Mesenchymal stem cell (in vitro differentiated cells and primary cell): ENCODE measurements at regions not wholly inside any gene's neighbourhood (a gene's known extent, or its start where the extent isn't known, plus 50 kb on each side); places are given as distances from the start of the nearest gene placed in this dataset.

Experiments
- DNase-seq: peaks from one replicate; pipeline ENCODE4 v3.0.0-alpha.2; 2013
- H2AFZ ChIP-seq: one replicate; pipeline ENCODE4 v1.6.1; 2013; ENCODE audit warnings: low read depth, mild to moderate bottlenecking, control low read depth, inconsistent platforms, low read length, moderate library complexity
- H2AK5ac ChIP-seq: 2 replicates; pipeline ENCODE4 v1.6.1; 2013; ENCODE audit warnings: low read length, moderate library complexity, mild to moderate bottlenecking, inconsistent platforms; ENCODE audit not compliant: severe bottlenecking
- H2BK120ac ChIP-seq: one replicate; pipeline ENCODE4 v1.6.1; 2013; ENCODE audit warnings: low read depth, mild to moderate bottlenecking, inconsistent platforms, low read length, moderate library complexity
- H2BK12ac ChIP-seq, 2 experiments: one replicate each; pipeline ENCODE4 v1.6.1; 2013; ENCODE audit warnings: inconsistent platforms in 2 of 2, low read length in 2 of 2, mild to moderate bottlenecking in 2 of 2, moderate library complexity in 2 of 2, control low read depth in 1 of 2
- H2BK15ac ChIP-seq: one replicate; pipeline ENCODE4 v1.6.1; 2013; ENCODE audit warnings: mild to moderate bottlenecking, low read depth, inconsistent platforms; ENCODE audit not compliant: poor library complexity, severe bottlenecking
- H2BK5ac ChIP-seq: 2 replicates; pipeline ENCODE4 v1.6.1; 2013; ENCODE audit warnings: low read depth, mild to moderate bottlenecking, low read length, control low read depth, inconsistent platforms; ENCODE audit not compliant: poor library complexity, severe bottlenecking
- H3K14ac ChIP-seq, 2 experiments: one replicate each; pipeline ENCODE4 v1.6.1; 2013; ENCODE audit warnings: inconsistent platforms in 2 of 2, low read length in 2 of 2, control low read depth in 1 of 2, mild to moderate bottlenecking in 1 of 2, moderate library complexity in 1 of 2
- H3K18ac ChIP-seq, 2 experiments: one replicate each; pipeline ENCODE4 v1.6.1; 2013; ENCODE audit warnings: inconsistent platforms in 2 of 2, low read length in 2 of 2, control low read depth in 1 of 2, low read depth in 1 of 2, mild to moderate bottlenecking in 1 of 2
- H3K23ac ChIP-seq, 2 experiments: one replicate each; pipeline ENCODE4 v1.6.1; 2013; ENCODE audit warnings: inconsistent platforms in 2 of 2, low read length in 2 of 2, mild to moderate bottlenecking in 2 of 2, moderate library complexity in 2 of 2, control low read depth in 1 of 2
- H3K27ac ChIP-seq: 2 replicates; pipeline ENCODE4 v1.5.1; 2013; ENCODE audit warnings: mild to moderate bottlenecking, moderate library complexity, low read length, control low read depth, inconsistent platforms; ENCODE audit not compliant: poor library complexity, severe bottlenecking
- H3K27me3 ChIP-seq, 2 experiments: 2 replicates each; pipeline versions ENCODE4 v1.6.1 to v1.7.0; 2013; ENCODE audit warnings: low read length in 2 of 2, mild to moderate bottlenecking in 2 of 2, moderate library complexity in 2 of 2, control low read depth in 1 of 2, inconsistent platforms in 1 of 2; ENCODE audit not compliant: control insufficient read depth in 1 of 2, insufficient read depth in 1 of 2
- H3K36me3 ChIP-seq, 2 experiments: 2 replicates each; pipeline versions ENCODE4 v1.6.1 to v1.7.0; 2013; ENCODE audit warnings: low read length in 2 of 2, control low read depth in 1 of 2, inconsistent platforms in 1 of 2, low read depth in 1 of 2, mild to moderate bottlenecking in 1 of 2; ENCODE audit not compliant: insufficient read depth in 2 of 2, control insufficient read depth in 1 of 2
- H3K4ac ChIP-seq, 2 experiments: one replicate each; pipeline ENCODE4 v1.6.1; 2013; ENCODE audit warnings: inconsistent platforms in 2 of 2, low read length in 2 of 2, mild to moderate bottlenecking in 2 of 2, moderate library complexity in 2 of 2, control low read depth in 1 of 2, low read depth in 1 of 2
- H3K4me1 ChIP-seq: 2 replicates; pipeline ENCODE4 v1.6.1; 2013; ENCODE audit warnings: low read depth, low read length, control low read depth; ENCODE audit not compliant: control insufficient read depth, insufficient read depth
- H3K4me2 ChIP-seq: 2 replicates; pipeline ENCODE4 v1.6.1; 2013; ENCODE audit warnings: low read length, mild to moderate bottlenecking, inconsistent platforms; ENCODE audit not compliant: poor library complexity, severe bottlenecking
- H3K4me3 ChIP-seq, 2 experiments: 2 replicates each; pipeline versions ENCODE4 v1.5.1 to v1.7.0; 2013; ENCODE audit warnings: low read length in 2 of 2, mild to moderate bottlenecking in 2 of 2, control low read depth in 1 of 2, low read depth in 1 of 2; ENCODE audit not compliant: insufficient read depth in 1 of 2
- H3K79me1 ChIP-seq: replicated peaks from 2 replicates; pipeline ENCODE4 v1.6.1; 2013; ENCODE audit warnings: mild to moderate bottlenecking, control low read depth, low read length, inconsistent platforms; ENCODE audit not compliant: poor library complexity, severe bottlenecking
- H3K9ac ChIP-seq: 2 replicates; pipeline ENCODE4 v1.7.0; 2013; ENCODE audit warnings: mild to moderate bottlenecking, low read length, moderate library complexity
- H3K9me3 ChIP-seq: 2 replicates; pipeline ENCODE4 v1.7.0; 2013; ENCODE audit warnings: mild to moderate bottlenecking, low read length; ENCODE audit not compliant: control insufficient read depth
- H4K8ac ChIP-seq: one replicate; pipeline ENCODE4 v1.6.1; 2013; ENCODE audit warnings: inconsistent platforms, mild to moderate bottlenecking, low read length, moderate library complexity
- H4K91ac ChIP-seq: one replicate; pipeline ENCODE4 v1.6.1; 2013; ENCODE audit warnings: mild to moderate bottlenecking, low read length, inconsistent platforms
- WGBS: methylation state at CpG from one replicate; pipeline ENCODE4 v1.1.7; 2013; ENCODE audit warnings: mixed read lengths; 5-methylcytosine and 5-hydroxymethylcytosine counted together

DNA sequence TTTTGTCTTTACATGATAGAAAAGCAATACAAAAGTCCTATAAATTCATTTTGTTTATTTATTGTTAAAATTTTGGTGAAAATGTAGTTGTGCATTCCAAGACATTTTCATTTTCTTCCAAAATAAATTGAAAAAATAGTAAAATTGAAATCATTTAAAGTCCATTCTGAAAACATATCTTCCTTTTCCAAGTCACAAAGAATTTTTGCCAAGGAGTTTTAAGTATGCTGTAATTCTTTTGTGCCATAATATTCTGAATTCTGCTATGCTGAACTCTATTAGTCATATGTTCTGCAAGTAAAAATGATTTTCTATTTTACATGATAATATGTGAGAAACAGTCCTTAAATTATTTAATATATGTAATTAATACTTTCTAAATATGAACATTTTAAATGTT lies 879.6 kb upstream of the SLC10A2 start:
- Histone ChIP-seq H2BK5ac (no peak overlapping the region), H3K4me2 (no peak overlapping the region), H3K4ac (no peak overlapping the region), H2AK5ac (no peak overlapping the region), H2BK12ac (no peak overlapping the region), H3K9ac (no peak overlapping the region), H3K14ac (no peak overlapping the region), H4K8ac (no peak overlapping the region), H3K4me3 (no peak overlapping the region), H2BK15ac (no peak overlapping the region), H3K79me1 (no peaks in the 10 kb centered on the region), H3K23ac (no peak overlapping the region), H2BK120ac (no peak overlapping the region), H2AFZ (no peak overlapping the region), H3K9me3 (no peaks in the 10 kb centered on the region), H3K27me3 (no peaks in the 10 kb centered on the region), H3K27ac (no peak overlapping the region), H3K18ac (no peak overlapping the region), H3K4me1 (no peaks in the 10 kb centered on the region), H3K36me3 (no peaks in the 10 kb centered on the region), H4K91ac (no peak overlapping the region)
- DNase-seq: no peak

- H3K9me3 ChIP-seq: peaks cover 19% of the 10 kb centered on the region
- no peak overlapping the region for H3K4me3 ChIP-seq
- no peak overlapping the region for H2BK12ac ChIP-seq
- no peak overlapping the region for H3K9ac ChIP-seq
- no peak overlapping the region for H3K14ac ChIP-seq
- H2BK5ac ChIP-seq: no peak overlapping the region
- peaks cover 0 to 4% of the 10 kb centered on the region in 2 experiments for H3K36me3 ChIP-seq
- no peak overlapping the region for H3K4ac ChIP-seq
- H2BK120ac ChIP-seq: no peak overlapping the region
- H3K27ac ChIP-seq: no peak overlapping the region
- no peak overlapping the region for H4K91ac ChIP-seq
- H3K79me1 ChIP-seq: no peaks in the 10 kb centered on the region
- no peaks in the 10 kb centered on the region for H3K4me1 ChIP-seq
- H3K23ac ChIP-seq: no peak overlapping the region
- no peak overlapping the region for H2BK15ac ChIP-seq
- WGBS: 71% methylated on average over 1 of the region's 1 CpG
- no peak overlapping the region for H4K8ac ChIP-seq
- no peak overlapping the region for H2AK5ac ChIP-seq
- H3K18ac ChIP-seq: peak overlapping the region in 1 of 2 experiments; percentile 21
- H3K27me3 ChIP-seq: no peaks in the 10 kb centered on the region
- H3K4me2 ChIP-seq: no peak overlapping the region
- H2AFZ ChIP-seq: no peak overlapping the region
- peak; percentile 14 for DNase-seq
Measured at GRCh38 chr13:103941506-103942140, 875.4 kb upstream of the SLC10A2 start.

DNA sequence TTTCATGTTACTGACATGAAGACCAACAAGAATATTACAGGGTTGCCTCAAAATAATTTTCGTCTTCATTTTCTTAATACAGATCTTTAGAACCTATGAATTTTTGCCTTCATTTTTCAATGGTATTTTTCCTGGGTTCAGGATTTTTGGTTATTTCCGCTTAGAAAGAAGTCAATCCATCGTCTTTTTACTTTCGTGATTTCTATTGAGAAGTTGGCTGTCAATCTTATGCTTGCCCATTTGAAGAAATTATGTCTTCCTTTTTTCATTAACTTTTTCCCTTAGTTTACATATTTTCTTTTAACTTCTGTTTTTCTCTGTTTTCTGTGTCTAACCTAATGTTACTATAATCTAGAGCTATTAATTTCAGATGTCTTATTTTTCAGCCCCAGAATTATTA lies 868.9 kb upstream of the SLC10A2 start:
- H3K18ac ChIP-seq: no peak overlapping the region
- peaks cover 41% of the 10 kb centered on the region for H3K9me3 ChIP-seq
- WGBS: 83% methylated on average over 2 of the region's 4 CpGs
- peaks cover 0 to 4% of the 10 kb centered on the region in 2 experiments for H3K36me3 ChIP-seq
- H3K79me1 ChIP-seq: no peaks in the 10 kb centered on the region
- H3K4ac ChIP-seq: no peak overlapping the region
- H3K9ac ChIP-seq: no peak overlapping the region
- H4K91ac ChIP-seq: no peak overlapping the region
- no peak overlapping the region for H3K14ac ChIP-seq
- no peak overlapping the region for H2BK15ac ChIP-seq
- no peak overlapping the region for H2BK5ac ChIP-seq
- peak; percentile 4 for DNase-seq
- no peak overlapping the region for H2AFZ ChIP-seq
- H3K27ac ChIP-seq: no peak overlapping the region
- no peak overlapping the region for H2BK12ac ChIP-seq
- H3K4me3 ChIP-seq: no peak overlapping the region
- H3K4me1 ChIP-seq: no peaks in the 10 kb centered on the region
- no peak overlapping the region for H4K8ac ChIP-seq
- no peak overlapping the region for H2BK120ac ChIP-seq
- no peaks in the 10 kb centered on the region for H3K27me3 ChIP-seq
- H3K4me2 ChIP-seq: no peak overlapping the region
- H2AK5ac ChIP-seq: no peak overlapping the region
- no peak overlapping the region for H3K23ac ChIP-seq

DNA sequence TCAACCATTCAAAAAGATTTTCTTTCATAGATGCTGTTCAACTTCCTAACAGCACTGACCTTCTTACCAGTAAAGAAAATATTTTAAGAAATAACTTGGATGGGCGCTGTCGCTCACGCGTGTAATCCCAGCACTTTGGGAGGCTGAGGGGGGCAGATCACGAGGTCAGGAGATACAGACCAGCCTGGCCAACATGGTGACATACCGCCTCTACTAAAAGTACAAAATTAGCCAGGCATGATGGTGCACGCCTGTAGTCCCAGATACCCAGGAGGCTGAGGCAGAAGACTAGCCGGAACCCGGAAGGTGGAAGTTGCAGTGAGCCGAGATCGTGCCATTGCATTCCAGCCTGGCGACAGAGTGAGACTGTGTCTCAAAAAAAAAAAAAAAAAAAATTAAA lies 865.7 kb upstream of the SLC10A2 start:
- 92% methylated on average over 7 of the region's 12 CpGs for WGBS
- Histone ChIP-seq H2AK5ac (no peak overlapping the region), H2BK120ac (no peak overlapping the region), H3K18ac (no peak overlapping the region), H3K36me3 (no peaks in the 10 kb centered on the region), H3K14ac (no peak overlapping the region), H3K27me3 (no peaks in the 10 kb centered on the region), H2AFZ (no peak overlapping the region), H3K23ac (no peak overlapping the region), H3K4ac (no peak overlapping the region), H3K4me2 (no peak overlapping the region), H2BK15ac (no peak overlapping the region), H2BK12ac (no peak overlapping the region), H3K9me3 (peaks cover 27% of the 10 kb centered on the region), H3K9ac (no peak overlapping the region), H3K79me1 (no peaks in the 10 kb centered on the region), H3K4me3 (no peak overlapping the region), H4K8ac (no peak overlapping the region), H4K91ac (no peak overlapping the region), H3K4me1 (no peaks in the 10 kb centered on the region), H3K27ac (no peak overlapping the region), H2BK5ac (no peak overlapping the region)
- DNase-seq: no peak
